ENCODE measurements at regions not wholly inside any gene's neighbourhood (a gene's known extent, or its start where the extent isn't known, plus 50 kb on each side); places are given as distances from the start of the nearest gene placed in this dataset.

DNA sequence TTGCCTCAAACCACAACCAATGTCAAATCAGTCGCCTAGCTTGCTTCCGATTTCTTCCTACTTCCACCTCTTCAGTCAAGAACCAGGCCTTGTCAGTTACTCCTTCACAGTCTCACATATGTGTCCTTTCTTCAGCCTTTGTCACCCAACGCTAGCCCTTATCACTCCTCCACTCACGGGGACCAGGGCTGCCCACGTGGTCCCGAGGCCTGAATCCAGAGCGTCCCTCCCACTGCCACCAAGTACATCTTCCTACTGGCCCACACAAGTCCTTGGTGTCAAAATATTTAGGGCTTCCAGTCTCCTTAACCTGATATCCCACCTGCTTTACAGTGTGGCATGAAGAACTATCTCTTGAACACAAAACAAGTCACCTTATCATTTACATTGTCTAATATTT is 119.1 kb upstream of the SPRED2 start:
- no peak overlapping the region for H3K4me3 Mint-ChIP-seq
- H3K27ac Mint-ChIP-seq, result no peak overlapping the region
- H3K27me3 Mint-ChIP-seq (ENCODE audit: low read depth in 3 of 3), result peaks cover 2 to 8% (median 3%) of the 10 kb centered on the region in 3 donors
- peaks cover 2 to 12% of the 10 kb centered on the region in 2 donors for H3K4me1 Mint-ChIP-seq
- H3K9me3 Mint-ChIP-seq, result no peaks in the 10 kb centered on the region
- DNase-seq, result no peak
- H3K36me3 Mint-ChIP-seq, result no peaks in the 10 kb centered on the region

DNA sequence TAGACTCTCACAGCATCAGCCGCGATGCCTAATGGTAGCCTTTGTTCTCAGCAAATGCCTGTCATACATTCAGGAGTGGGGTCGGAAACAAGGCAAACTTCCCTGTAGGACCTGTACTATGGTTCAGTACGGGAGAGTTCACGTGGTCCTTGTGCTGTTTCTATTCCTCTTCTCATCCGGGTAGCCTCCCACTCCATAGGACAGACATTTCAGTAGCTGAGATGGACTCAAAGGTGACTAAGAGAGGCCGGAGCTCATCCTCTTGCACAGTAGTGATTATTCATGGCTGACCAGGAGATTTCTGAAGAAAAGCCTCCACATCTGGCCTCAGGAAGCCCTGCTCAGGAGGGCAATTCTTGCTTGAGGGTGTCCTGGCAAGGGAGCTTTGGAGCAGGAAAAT is 117.8 kb upstream of the SPRED2 start:
- Mint-ChIP-seq H3K36me3 (no peaks in the 10 kb centered on the region), H3K27ac (no peak overlapping the region), H3K9me3 (no peaks in the 10 kb centered on the region), H3K27me3 (ENCODE audit: low read depth in 3 of 3) (peaks cover 2 to 8% (median 6%) of the 10 kb centered on the region in 3 donors), H3K4me3 (no peak overlapping the region), H3K4me1 (peaks cover 2 to 12% of the 10 kb centered on the region in 2 donors)
- no peak for DNase-seq

DNA sequence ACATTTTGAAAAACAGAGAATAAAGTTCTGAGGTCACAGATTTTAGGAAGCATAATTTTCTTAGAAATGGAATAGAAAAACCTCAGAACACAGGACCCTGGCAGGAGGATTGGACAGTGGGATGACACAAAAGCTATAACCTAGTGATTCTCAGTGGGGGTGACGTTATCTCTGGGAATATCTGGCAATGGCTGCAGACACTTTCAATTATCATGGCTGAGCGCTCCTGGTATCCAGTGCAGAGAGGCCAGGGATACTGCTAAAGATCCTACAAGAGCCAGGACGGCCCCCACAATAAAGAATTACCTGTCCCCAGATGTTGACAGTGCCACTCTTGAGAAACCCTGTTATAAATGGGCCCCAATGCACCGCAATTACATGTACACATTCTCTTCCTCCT is 117.2 kb upstream of the SPRED2 start:
- no peaks in the 10 kb centered on the region for H3K9me3 Mint-ChIP-seq
- H3K27ac Mint-ChIP-seq, result no peak overlapping the region
- no peak for DNase-seq
- H3K27me3 Mint-ChIP-seq (ENCODE audit: low read depth in 3 of 3), result peaks cover 2 to 6% (median 5%) of the 10 kb centered on the region in 3 donors
- H3K4me3 Mint-ChIP-seq, result no peak overlapping the region
- H3K4me1 Mint-ChIP-seq, result peaks cover 2 to 6% of the 10 kb centered on the region in 2 donors
- no peaks in the 10 kb centered on the region for H3K36me3 Mint-ChIP-seq

DNA sequence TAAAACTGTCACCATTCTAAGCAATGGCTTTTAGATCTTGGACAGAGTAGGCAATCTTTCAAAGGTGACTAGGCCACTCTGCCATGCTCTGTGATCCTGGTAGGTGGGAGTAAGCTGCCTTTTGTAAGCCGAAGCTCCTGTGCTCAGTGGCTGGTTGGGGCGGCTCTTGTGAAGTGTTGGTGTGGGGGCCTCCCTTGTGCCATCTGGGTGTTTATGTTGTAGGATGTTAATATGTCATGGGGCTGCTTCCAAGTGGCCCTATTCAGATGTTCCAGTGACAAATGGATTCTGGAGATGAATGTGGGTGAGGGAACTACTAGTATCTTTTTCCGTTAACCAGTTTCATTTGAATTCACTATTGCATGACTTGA is 116.8 kb upstream of the SPRED2 start:
- H3K27ac Mint-ChIP-seq, result no peak overlapping the region
- H3K36me3 Mint-ChIP-seq, result no peaks in the 10 kb centered on the region
- H3K27me3 Mint-ChIP-seq (ENCODE audit: low read depth in 3 of 3), result peaks cover 2 to 6% (median 4%) of the 10 kb centered on the region in 3 donors

DNA sequence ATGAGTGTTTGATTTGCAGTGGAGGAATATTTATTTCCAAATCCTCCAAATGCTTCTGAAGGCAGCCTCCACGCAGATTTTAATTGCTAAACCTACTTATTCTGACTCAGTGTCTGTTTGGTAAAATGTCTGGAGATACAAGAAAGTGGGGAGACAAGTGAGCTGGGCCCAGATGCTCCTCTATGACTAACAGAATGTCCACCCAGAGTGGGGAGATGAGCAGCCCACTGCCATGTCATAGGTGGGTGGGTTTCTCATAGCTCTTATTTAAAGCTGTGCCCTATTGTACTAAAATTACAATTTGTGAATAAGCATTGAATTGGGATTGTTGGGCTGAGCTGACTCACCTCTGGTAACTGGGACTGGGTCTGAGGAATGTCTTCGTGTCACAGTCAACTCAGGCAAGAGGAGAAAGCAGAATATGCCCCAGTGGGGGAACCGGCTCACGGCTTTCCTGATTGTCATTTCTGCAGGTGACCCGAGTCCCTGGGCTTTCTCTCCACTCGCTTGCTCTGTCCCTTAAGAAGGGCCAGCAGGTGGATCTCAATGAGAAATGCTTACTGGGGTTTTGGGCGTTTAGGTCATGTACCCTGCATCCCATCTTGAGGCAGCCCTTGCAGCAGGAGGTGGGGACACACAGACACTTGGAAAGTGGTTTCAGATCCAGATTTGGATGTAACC is 116.3 kb upstream of the SPRED2 start:
- Mint-ChIP-seq H3K9me3 (no peaks in the 10 kb centered on the region), H3K4me3 (no peak overlapping the region), H3K27ac (no peak overlapping the region), H3K27me3 (ENCODE audit: low read depth in 3 of 3) (peaks cover 2 to 6% (median 4%) of the 10 kb centered on the region in 3 donors), H3K36me3 (no peaks in the 10 kb centered on the region), H3K4me1 (peaks cover 2 to 6% of the 10 kb centered on the region in 2 donors)
- no peak for DNase-seq

More for the DNA sequence above, 116.8 kb upstream of the SPRED2 start:
- no peak for DNase-seq
- Mint-ChIP-seq H3K9me3 (no peaks in the 10 kb centered on the region), H3K4me3 (no peak overlapping the region), H3K4me1 (peaks cover 2 to 6% of the 10 kb centered on the region in 2 donors)

DNA sequence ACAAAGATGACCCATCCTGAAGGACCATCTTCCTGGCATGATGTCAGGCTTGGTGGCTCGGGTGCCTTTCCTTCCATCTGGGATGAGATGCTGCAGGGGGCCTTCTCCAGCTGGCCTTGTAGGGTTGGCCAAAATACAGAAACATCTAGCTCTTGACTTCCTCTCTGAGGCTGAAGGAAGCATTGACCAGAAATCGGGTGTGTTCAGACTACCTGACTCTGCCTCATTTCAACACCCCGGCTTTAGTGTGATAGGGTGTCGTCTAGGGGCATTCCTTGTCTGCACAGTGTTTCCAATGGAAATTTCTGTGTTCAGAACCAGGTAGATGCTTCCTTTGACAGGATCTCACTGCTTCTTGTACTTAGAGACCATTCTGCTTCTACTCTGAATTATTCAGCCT is 115.7 kb upstream of the SPRED2 start:
- DNase-seq, result no peak
- no peak overlapping the region for H3K4me3 Mint-ChIP-seq
- H3K4me1 Mint-ChIP-seq, result peaks cover 0 to under 1% of the 10 kb centered on the region in 2 donors
- peaks cover 0 to 6% (median 2%) of the 10 kb centered on the region in 3 donors for H3K27me3 Mint-ChIP-seq (ENCODE audit: low read depth in 3 of 3)
- H3K9me3 Mint-ChIP-seq, result no peaks in the 10 kb centered on the region
- H3K36me3 Mint-ChIP-seq, result no peaks in the 10 kb centered on the region
- H3K27ac Mint-ChIP-seq, result no peak overlapping the region

DNA sequence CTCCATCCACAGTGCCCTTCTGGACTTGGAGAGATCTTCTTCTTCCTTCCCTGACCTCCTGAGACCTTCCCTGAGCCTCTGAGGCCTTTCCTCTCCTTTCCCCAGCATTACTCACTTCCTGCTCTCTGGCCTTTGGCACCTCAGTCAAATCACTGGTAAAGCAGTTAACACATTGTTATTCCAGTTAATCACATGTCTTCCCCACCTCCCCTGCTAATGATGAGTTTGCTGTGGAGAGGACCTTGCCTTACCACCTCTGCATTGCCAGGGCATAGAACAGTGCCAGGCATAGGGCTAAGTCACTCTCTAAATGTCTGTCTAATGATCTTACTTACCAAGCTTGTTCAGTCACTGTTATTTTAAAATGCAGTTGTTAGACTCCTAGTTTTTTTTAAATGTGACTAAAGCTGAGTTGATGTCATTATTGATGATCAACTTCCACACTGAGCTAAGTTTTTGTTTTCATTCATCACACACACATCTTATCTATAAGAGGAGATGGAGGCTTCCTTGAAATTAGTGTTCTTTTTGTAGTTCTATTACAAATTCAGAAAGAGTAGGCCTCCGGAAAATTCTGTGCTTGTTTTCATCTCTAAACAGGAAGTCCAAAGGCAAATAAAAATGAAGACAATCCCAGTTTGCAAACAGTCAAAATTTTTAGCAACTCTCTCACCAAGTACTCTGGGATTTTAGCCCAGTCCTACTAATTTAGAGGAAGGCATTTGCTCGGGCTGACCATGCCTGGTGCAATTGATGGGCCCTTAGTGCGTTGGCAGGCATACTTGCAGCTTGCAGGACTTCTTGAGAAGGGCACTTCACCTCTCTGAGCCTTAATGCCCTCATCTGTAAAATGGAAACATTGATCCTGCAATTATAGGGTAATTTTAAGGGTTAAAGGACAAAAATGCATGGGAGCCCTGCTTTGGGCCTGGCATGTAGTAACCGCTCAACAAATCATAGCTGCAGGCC is 113.7 kb upstream of the SPRED2 start:
- no peak for DNase-seq
- no peaks in the 10 kb centered on the region for H3K9me3 Mint-ChIP-seq
- no peak overlapping the region for H3K27ac Mint-ChIP-seq
- no peak overlapping the region for H3K4me3 Mint-ChIP-seq
- no peaks in the 10 kb centered on the region for H3K4me1 Mint-ChIP-seq
- H3K27me3 Mint-ChIP-seq (ENCODE audit: low read depth in 3 of 3), result peaks cover 0 to 6% (median 0%) of the 10 kb centered on the region in 3 donors
- H3K36me3 Mint-ChIP-seq, result no peaks in the 10 kb centered on the region

DNA sequence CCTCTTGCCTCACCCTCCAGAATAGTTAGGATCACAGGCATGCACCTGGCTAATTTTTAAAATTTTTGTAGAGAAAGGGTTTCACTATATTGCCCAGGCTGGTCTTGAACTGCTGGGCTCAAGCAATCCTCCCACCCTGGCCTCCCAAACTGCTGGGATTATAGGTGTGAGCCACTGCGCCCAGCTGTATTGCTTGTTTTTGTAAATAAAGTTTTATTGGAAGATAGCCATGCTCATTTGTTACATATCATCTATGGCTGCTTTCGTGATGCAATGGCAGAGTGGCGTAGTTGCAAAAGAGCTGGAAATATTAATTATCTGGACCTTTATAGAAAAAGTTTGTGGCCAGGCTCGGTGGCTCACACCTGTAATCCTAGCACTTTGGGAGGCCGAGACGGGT is 109.4 kb upstream of the SPRED2 start:
- no peak overlapping the region for H3K4me3 Mint-ChIP-seq
- peaks cover 0 to 4% (median 3%) of the 10 kb centered on the region in 3 donors for H3K27me3 Mint-ChIP-seq (ENCODE audit: low read depth in 3 of 3)
- DNase-seq, result no peak
- no peaks in the 10 kb centered on the region for H3K36me3 Mint-ChIP-seq
- H3K27ac Mint-ChIP-seq, result no peak overlapping the region
- no peaks in the 10 kb centered on the region for H3K9me3 Mint-ChIP-seq
- H3K4me1 Mint-ChIP-seq, result no peaks in the 10 kb centered on the region

DNA sequence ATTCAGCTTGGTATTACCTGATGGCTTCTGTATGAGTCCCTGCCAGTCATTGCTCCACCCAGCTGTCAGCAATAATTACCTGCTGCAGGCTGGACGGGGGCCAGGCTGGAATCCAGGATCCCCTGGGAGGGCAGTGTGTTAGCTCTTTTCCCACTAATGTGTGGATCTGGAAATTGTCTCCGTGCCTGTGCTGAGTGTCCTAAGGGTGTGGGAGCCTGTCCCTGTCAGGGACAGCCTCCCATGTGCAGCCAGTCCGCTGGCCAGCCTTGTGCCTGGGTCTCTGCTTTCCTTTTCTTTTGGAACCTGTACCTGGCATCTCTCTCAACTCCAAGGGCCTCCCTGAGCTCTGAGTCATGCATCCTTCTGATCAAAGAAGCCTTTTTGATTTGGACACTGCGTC is 107.2 kb upstream of the SPRED2 start:
- Mint-ChIP-seq H3K4me3 (no peak overlapping the region), H3K27me3 (ENCODE audit: low read depth in 3 of 3) (peaks cover 0 to 3% (median 1%) of the 10 kb centered on the region in 3 donors), H3K4me1 (no peaks in the 10 kb centered on the region), H3K9me3 (no peaks in the 10 kb centered on the region), H3K27ac (no peak overlapping the region), H3K36me3 (no peaks in the 10 kb centered on the region)
- no peak for DNase-seq

DNA sequence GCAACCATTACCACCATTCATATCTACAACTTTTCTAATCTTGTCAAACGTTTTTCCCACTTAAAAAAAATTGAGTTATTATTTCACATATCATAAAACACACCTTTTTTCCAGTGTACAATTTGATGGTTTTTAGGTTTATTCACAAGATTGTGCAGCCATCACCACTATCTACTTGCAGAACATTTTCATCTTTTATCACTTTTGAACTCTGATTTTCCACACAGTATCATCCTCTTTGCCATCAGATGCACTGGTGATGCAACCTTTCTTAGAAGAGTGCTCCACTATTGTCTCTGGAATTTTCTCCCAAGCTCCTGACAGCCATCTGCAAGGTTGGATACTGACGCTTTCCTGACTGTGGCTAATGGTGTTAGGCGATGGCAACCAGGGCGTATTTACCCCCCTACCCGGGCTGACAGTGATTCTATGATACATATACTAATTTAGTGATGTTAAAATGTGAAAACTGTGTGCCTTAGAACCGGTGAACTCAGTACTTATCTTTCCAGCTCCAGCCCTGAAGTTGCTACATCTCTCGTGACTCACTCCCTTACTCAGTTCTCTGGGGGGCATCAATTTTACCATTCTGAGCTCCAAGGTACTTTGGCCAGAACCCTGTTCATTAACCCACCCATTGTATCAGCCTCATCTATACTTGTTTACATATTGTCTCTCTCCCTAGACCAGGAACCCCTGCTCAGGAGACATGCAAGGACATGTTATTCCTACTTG is 105.4 kb upstream of the SPRED2 start:
- Mint-ChIP-seq H3K4me3 (no peak overlapping the region), H3K27ac (no peak overlapping the region), H3K4me1 (no peaks in the 10 kb centered on the region), H3K36me3 (no peaks in the 10 kb centered on the region), H3K9me3 (no peaks in the 10 kb centered on the region), H3K27me3 (ENCODE audit: low read depth in 3 of 3) (peaks cover 0 to 6% (median 3%) of the 10 kb centered on the region in 3 donors)
- DNase-seq, result no peak

DNA sequence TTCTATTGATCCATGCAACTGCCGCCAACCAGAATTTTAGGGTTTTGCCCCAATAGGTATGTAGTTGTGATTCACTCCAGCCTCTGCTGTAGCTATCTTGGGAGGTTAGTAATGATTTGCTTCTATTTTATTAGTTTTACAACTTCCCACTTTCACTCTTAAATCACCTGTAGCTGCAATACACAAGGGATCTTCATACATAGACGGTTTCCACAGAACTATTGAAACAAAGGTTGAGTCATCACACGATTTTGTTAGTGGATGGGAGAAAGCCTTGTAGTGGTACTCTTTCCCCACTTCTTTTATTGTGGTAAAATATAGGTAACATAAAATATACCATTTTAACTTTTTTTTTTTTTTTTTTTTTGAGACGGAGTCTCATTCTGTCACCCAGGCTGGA is 104.2 kb upstream of the SPRED2 start:
- Mint-ChIP-seq H3K27me3 (ENCODE audit: low read depth in 3 of 3) (peaks cover 0 to 6% (median 5%) of the 10 kb centered on the region in 3 donors), H3K4me1 (no peaks in the 10 kb centered on the region), H3K9me3 (no peaks in the 10 kb centered on the region), H3K36me3 (no peaks in the 10 kb centered on the region), H3K27ac (no peak overlapping the region), H3K4me3 (no peak overlapping the region)
- DNase-seq, result no peak

DNA sequence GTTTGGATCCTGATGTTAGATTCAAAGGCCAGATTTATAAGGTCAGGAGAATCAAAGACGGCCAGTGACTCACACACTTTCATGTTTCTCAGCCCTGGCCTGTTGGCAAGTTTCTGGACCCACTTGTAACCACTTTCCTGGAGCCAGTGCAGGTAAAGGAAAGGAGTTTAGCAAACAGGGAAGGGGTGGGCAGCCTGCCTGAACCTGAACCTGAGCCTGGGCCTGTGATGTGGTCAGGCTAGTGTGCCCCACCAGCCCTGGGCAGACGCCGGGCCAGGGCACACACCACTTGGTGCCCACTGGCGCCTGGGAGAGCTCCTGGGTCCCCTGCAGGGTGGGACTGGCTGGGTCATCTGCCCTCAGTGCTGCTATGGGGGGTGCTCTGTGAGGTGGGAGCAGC is 100.5 kb upstream of the SPRED2 start:
- peaks cover 3 to 4% (median 3%) of the 10 kb centered on the region in 3 donors for H3K27me3 Mint-ChIP-seq (ENCODE audit: low read depth in 3 of 3)
- no peaks in the 10 kb centered on the region for H3K36me3 Mint-ChIP-seq
- H3K4me1 Mint-ChIP-seq, result no peaks in the 10 kb centered on the region
- DNase-seq, result no peak
- H3K4me3 Mint-ChIP-seq, result no peak overlapping the region
- H3K27ac Mint-ChIP-seq, result no peak overlapping the region
- H3K9me3 Mint-ChIP-seq, result no peaks in the 10 kb centered on the region

DNA sequence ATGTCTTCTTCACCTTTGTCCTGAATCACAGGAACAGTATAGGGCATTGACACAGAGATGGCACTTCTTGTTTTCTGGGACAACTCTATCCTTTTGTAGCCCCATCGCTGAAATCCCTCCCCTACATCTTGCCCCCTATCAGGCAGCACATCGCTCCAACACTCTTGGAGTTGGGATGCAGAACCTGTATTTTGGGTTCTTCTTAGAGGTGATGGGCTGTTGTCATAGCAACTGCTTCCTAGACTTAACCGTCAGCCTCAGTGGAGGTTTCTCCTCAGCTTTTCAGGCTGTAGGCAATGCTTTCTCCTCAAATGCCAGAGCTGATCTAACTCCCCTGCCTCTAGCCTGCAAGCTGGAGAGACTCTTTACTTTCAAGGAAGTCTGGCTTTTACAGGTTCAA is 99.9 kb upstream of the SPRED2 start:
- H3K4me3 Mint-ChIP-seq, result no peak overlapping the region
- no peak for DNase-seq
- no peaks in the 10 kb centered on the region for H3K36me3 Mint-ChIP-seq
- no peaks in the 10 kb centered on the region for H3K9me3 Mint-ChIP-seq
- no peak overlapping the region for H3K27ac Mint-ChIP-seq
- H3K4me1 Mint-ChIP-seq, result no peaks in the 10 kb centered on the region
- peaks cover 3 to 4% (median 3%) of the 10 kb centered on the region in 3 donors for H3K27me3 Mint-ChIP-seq (ENCODE audit: low read depth in 3 of 3)
